ENCODE measurements at regions not wholly inside any gene's neighbourhood (a gene's known extent, or its start where the extent isn't known, plus 50 kb on each side); places are given as distances from the start of the nearest gene placed in this dataset.

DNA sequence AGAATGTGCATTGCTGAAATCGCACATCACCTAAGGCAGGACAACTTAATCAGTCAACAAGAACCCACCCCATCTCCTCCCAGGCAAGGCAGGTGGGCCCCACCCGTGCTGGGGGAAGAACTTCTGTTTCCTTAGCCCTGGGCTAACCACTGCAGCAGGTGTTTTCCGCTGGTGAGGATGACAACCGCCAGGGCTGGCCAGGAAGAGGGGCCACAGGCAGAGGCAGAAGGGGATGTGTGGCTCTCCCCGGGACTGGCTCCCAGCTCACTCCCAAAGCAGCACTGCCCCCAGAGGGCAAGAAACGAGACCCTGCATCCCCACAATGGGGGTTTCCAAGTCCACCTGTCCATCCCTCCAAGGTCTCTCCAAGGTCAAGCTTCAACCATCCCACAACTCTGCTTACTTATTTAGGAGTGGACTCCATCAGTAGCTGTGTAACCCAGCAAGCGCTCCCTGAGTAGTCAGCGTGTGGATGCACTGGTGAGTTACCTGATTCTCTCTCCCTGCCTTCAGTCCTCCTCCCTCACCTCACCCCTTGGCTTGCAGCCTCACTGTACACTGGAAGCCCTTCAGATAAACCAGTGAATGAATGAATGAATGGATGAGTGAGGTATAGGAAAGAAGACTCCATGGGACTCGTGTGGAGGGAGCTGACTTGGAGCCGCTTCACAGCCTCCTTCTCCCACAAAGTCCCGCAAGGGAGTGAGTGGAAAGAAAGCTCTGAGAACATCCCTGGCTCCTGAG, 168.2 kb upstream of the CST7 start:
- Mint-ChIP-seq H3K27ac (no peak overlapping the region), H3K4me3 (no peak overlapping the region), H3K27me3 (ENCODE audit: low read depth in 2 of 2) (peaks cover 15 to 16% of the 10 kb centered on the region in 2 donors), H3K9me3 (no peaks in the 10 kb centered on the region), H3K36me3 (no peaks in the 10 kb centered on the region), H3K4me1 (peaks cover 16 to 19% of the 10 kb centered on the region in 2 donors)
- ATAC-seq (no peak), DNase-seq (no peak)
- Histone ChIP-seq H3K4me1 (ENCODE audit: control insufficient read depth, insufficient read depth, low read length) (peaks cover 5% of the 10 kb centered on the region), H3K27me3 (ENCODE audit: control insufficient read depth, insufficient read depth, low read length) (no peaks in the 10 kb centered on the region), H3K36me3 (ENCODE audit: control insufficient read depth, insufficient read depth, low read length) (no peaks in the 10 kb centered on the region), H3K9me3 (ENCODE audit: control insufficient read depth, insufficient read depth, low read length) (no peaks in the 10 kb centered on the region), H3K4me3 (ENCODE audit: low read length) (no peak overlapping the region), H3K27ac (ENCODE audit: low read length) (no peak overlapping the region)
- intact Hi-C loops (cut with micrococcal nuclease): no loop called here
- WGBS (ENCODE audit: insufficient coverage): 51% methylated on average over 11 of the region's 11 CpGs
- TF ChIP-seq, protein P1, sequence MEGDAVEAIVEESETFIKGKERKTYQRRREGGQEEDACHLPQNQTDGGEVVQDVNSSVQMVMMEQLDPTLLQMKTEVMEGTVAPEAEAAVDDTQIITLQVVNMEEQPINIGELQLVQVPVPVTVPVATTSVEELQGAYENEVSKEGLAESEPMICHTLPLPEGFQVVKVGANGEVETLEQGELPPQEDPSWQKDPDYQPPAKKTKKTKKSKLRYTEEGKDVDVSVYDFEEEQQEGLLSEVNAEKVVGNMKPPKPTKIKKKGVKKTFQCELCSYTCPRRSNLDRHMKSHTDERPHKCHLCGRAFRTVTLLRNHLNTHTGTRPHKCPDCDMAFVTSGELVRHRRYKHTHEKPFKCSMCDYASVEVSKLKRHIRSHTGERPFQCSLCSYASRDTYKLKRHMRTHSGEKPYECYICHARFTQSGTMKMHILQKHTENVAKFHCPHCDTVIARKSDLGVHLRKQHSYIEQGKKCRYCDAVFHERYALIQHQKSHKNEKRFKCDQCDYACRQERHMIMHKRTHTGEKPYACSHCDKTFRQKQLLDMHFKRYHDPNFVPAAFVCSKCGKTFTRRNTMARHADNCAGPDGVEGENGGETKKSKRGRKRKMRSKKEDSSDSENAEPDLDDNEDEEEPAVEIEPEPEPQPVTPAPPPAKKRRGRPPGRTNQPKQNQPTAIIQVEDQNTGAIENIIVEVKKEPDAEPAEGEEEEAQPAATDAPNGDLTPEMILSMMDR (IDR thresholded peaks at IDR 0.05): no peak

DNA sequence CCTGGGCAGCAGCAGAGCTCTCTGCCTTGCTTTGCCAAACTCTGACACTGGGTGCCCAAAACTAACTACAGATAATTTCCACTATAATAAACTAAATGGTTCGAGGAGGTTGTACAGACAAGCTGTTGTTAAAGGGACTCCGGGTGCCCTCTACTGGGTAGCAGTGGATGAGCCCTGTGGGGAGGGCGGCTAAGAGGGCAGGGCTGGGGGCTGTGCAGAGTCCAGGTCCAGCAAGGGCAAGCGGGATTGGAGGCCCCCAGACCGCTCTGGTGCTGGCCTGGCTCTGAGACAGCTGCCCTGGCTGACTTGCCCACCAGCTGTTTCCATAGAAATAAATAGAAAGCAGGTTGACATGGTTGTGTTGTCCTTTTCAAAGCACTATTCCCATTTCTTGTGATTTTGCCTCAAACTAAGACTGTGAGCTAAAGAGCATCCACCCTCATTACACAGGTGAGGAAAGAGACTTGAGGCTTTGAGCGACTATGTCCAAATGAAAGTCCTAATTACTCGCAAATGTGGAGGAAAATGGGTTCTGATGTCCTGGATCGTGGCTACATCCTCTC, 167.6 kb upstream of the CST7 start:
- Histone ChIP-seq H3K9me3 (ENCODE audit: control insufficient read depth, insufficient read depth, low read length) (no peaks in the 10 kb centered on the region), H3K27ac (ENCODE audit: low read length) (no peak overlapping the region), H3K27me3 (ENCODE audit: control insufficient read depth, insufficient read depth, low read length) (no peaks in the 10 kb centered on the region), H3K36me3 (ENCODE audit: control insufficient read depth, insufficient read depth, low read length) (no peaks in the 10 kb centered on the region), H3K4me1 (ENCODE audit: control insufficient read depth, insufficient read depth, low read length) (peaks cover 5% of the 10 kb centered on the region), H3K4me3 (ENCODE audit: low read length) (no peak overlapping the region)
- H3K4me1 Mint-ChIP-seq: peaks cover 16 to 19% of the 10 kb centered on the region in 2 donors
- no peak overlapping the region for H3K4me3 Mint-ChIP-seq
- H3K27me3 Mint-ChIP-seq (ENCODE audit: low read depth in 2 of 2): peaks cover 10% of the 10 kb centered on the region in 2 donors
- 73% methylated on average over 8 of the region's 8 CpGs for WGBS (ENCODE audit: insufficient coverage)
- DNase-seq: no peak
- no peaks in the 10 kb centered on the region for H3K36me3 Mint-ChIP-seq
- intact Hi-C loops (cut with micrococcal nuclease): no loop called here
- no peak for ATAC-seq
- no peaks in the 10 kb centered on the region for H3K9me3 Mint-ChIP-seq
- no peak overlapping the region for H3K27ac Mint-ChIP-seq
- TF ChIP-seq, protein P1 (IDR thresholded peaks at IDR 0.05): no peak

DNA sequence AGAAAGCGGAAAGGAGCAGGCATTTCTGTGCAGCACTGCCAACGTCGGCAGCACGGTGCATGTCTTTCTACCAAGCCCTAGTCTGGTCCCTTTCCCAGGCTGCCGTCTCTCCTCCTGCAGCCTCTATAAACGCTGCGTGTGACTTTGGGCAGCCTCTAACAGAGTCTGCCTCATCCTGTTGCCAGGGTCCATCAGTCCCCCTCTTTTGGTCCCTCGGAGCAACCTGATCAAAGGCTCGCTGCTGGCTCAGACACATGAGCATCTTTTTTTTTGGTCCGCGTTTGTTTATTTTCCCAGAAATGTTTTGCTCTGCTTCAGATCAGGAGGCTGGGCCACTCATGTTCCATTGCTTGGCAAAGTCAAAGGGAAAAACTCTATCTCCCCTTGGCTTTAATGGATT, 166.8 kb upstream of the CST7 start:
- H3K4me3 Mint-ChIP-seq: no peak overlapping the region
- no peaks in the 10 kb centered on the region for H3K27me3 ChIP-seq (ENCODE audit: control insufficient read depth, insufficient read depth, low read length)
- H3K9me3 Mint-ChIP-seq: no peaks in the 10 kb centered on the region
- TF ChIP-seq, protein P1 (IDR thresholded peaks at IDR 0.05): no peak
- no peak overlapping the region for H3K4me3 ChIP-seq (ENCODE audit: low read length)
- H3K36me3 Mint-ChIP-seq: no peaks in the 10 kb centered on the region
- H3K4me1 ChIP-seq (ENCODE audit: control insufficient read depth, insufficient read depth, low read length): peaks cover 5% of the 10 kb centered on the region
- intact Hi-C loops (cut with micrococcal nuclease): no loop called here
- no peaks in the 10 kb centered on the region for H3K36me3 ChIP-seq (ENCODE audit: control insufficient read depth, insufficient read depth, low read length)
- no peak for ATAC-seq
- H3K27ac Mint-ChIP-seq: no peak overlapping the region
- WGBS (ENCODE audit: insufficient coverage): 93% methylated on average over 11 of the region's 11 CpGs
- DNase-seq: no peak
- peaks cover 16 to 19% of the 10 kb centered on the region in 2 donors for H3K4me1 Mint-ChIP-seq
- H3K27ac ChIP-seq (ENCODE audit: low read length): no peak overlapping the region
- H3K27me3 Mint-ChIP-seq (ENCODE audit: low read depth in 2 of 2): peaks cover 6 to 8% of the 10 kb centered on the region in 2 donors
- no peaks in the 10 kb centered on the region for H3K9me3 ChIP-seq (ENCODE audit: control insufficient read depth, insufficient read depth, low read length)
